HCEC 1CT (cell line): ENCODE measurements at regions not wholly inside any gene's neighbourhood (a gene's known extent, or its start where the extent isn't known, plus 50 kb on each side); places are given as distances from the start of the nearest gene placed in this dataset.

Source experiments
- DNase-seq: peaks from one replicate; pipeline ENCODE4 v3.0.0-alpha.2; 2017

GRCh38 chr9:126095546-126096190, 231.0 kb upstream of the MVB12B start:
- DNase-seq: no peak

GRCh38 chr9:126096340-126096739, 230.3 kb upstream of the MVB12B start:
- no peak for DNase-seq

GRCh38 chr9:126097679-126098078, 228.9 kb upstream of the MVB12B start:
- no peak for DNase-seq

GRCh38 chr9:126106404-126106803, 220.2 kb upstream of the MVB12B start:
- DNase-seq: no peak

GRCh38 chr9:126107693-126108092, 218.9 kb upstream of the MVB12B start:
- no peak for DNase-seq

GRCh38 chr9:126108240-126108639, 218.4 kb upstream of the MVB12B start:
- DNase-seq: no peak

- DNase-seq: no peak
Measured at GRCh38 chr9:126109575-126109974, 217.1 kb upstream of the MVB12B start.

- no peak for DNase-seq
Measured at GRCh38 chr9:126111556-126111955, 215.1 kb upstream of the MVB12B start.

- DNase-seq: no peak
Measured at GRCh38 chr9:126112135-126112720, 214.4 kb upstream of the MVB12B start.

- no peak for DNase-seq
Measured at GRCh38 chr9:126113176-126113575, 213.5 kb upstream of the MVB12B start.

- DNase-seq: no peak
Measured at GRCh38 chr9:126113756-126114408, 212.7 kb upstream of the MVB12B start.

GRCh38 chr9:126114409-126114760, 212.2 kb upstream of the MVB12B start:
- DNase-seq: no peak

GRCh38 chr9:126114850-126115460, 211.7 kb upstream of the MVB12B start:
- DNase-seq: no peak

GRCh38 chr9:126116351-126117157, 210.1 kb upstream of the MVB12B start:
- DNase-seq: no peak

GRCh38 chr9:126117158-126117425, 209.5 kb upstream of the MVB12B start:
- no peak for DNase-seq

- DNase-seq: no peak
Measured at GRCh38 chr9:126117631-126118030, 209.0 kb upstream of the MVB12B start.

GRCh38 chr9:126119731-126120130, 206.9 kb upstream of the MVB12B start:
- DNase-seq: no peak

- no peak for DNase-seq
Measured at GRCh38 chr9:126122901-126123616, 203.6 kb upstream of the MVB12B start.

- no peak for DNase-seq
Measured at GRCh38 chr9:126123927-126124326, 202.7 kb upstream of the MVB12B start.

GRCh38 chr9:126125177-126125576, 201.5 kb upstream of the MVB12B start:
- DNase-seq: no peak

- DNase-seq: no peak
Measured at GRCh38 chr9:126125577-126125976, 201.1 kb upstream of the MVB12B start.

- DNase-seq: no peak
Measured at GRCh38 chr9:126125992-126126409, 200.6 kb upstream of the MVB12B start.

GRCh38 chr9:126126807-126127206, 199.8 kb upstream of the MVB12B start:
- no peak for DNase-seq
